GM12891 (cell line): ENCODE measurements at regions not wholly inside any gene's neighbourhood (a gene's known extent, or its start where the extent isn't known, plus 50 kb on each side); places are given as distances from the start of the nearest gene placed in this dataset.

Experiments used
- POLR2A ChIP-seq: IDR thresholded peaks from 2 replicates; pipeline ENCODE4 v1.6.1; 2011; ENCODE audit warnings: low read depth, low read length, control low read depth
- TAF1 ChIP-seq: IDR thresholded peaks from 2 replicates; pipeline ENCODE4 v1.6.1; 2011; ENCODE audit warnings: low read depth, low read length, control low read depth

DNA sequence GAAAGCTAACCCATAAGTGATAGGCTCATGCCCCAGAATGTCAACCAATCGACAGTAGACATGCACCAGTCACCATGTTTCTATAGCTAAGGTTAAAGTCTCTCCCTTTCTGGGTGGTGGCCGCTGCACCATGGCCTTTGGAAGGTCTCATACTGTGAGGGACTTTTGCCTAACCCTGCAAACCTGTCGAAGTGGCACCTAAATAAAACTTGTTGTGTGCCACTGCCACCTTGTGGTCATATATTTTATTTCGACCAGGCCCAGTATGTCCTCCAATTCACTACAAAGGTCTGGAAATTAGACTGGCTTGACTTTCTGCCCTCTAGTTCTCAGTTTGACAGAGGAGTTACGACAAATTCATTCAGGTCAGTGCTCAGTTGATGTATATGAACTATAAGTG is 163.1 kb downstream of the SMARCA1 start:
- no peak for TF ChIP-seq POLR2A
- no peak for TF ChIP-seq TAF1
